ENCODE measurements at regions not wholly inside any gene's neighbourhood (a gene's known extent, or its start where the extent isn't known, plus 50 kb on each side); places are given as distances from the start of the nearest gene placed in this dataset.

GRCh38 chr7:153152801-153153422 is 393.4 kb downstream of the ACTR3B start:
- Histone ChIP-seq H3K27ac (ENCODE audit: low read depth in 1 of 2, low read length in 1 of 2) (no peak overlapping the region), H3K36me3 (ENCODE audit: control insufficient read depth in 4 of 4, insufficient read depth in 4 of 4, low read length in 4 of 4) (no peaks in the 10 kb centered on the region), H3K9me3 (ENCODE audit: control insufficient read depth in 4 of 4, insufficient read depth in 3 of 4, low read length in 3 of 4) (peaks cover 0 to 5% (median 1%) of the 10 kb centered on the region in 4 donors), H3K9ac (ENCODE audit: insufficient read depth in 1 of 2, low read length in 2 of 2) (no peak overlapping the region), H3K4me1 (ENCODE audit: control insufficient read depth in 5 of 5, insufficient read depth in 5 of 5, low read length in 5 of 5) (no peaks in the 10 kb centered on the region), H3K27me3 (ENCODE audit: control insufficient read depth in 3 of 3, insufficient read depth in 3 of 3, low read length in 2 of 3) (no peaks in the 10 kb centered on the region), H3K4me3 (no peak overlapping the region)
- DNase-seq (no peak), ATAC-seq (ENCODE audit: insufficient read depth, low FRiP score) (no peak)
- TF ChIP-seq CTCF (IDR thresholded peaks at IDR 0.05; ENCODE audit: control extremely low read depth, extremely low read depth), result no peak
- 64 to 75% methylated on average over 8 of the region's 8 CpGs for WGBS, 2 donors

- Histone ChIP-seq H3K36me3 (ENCODE audit: control insufficient read depth in 4 of 4, insufficient read depth in 4 of 4, low read length in 4 of 4) (no peaks in the 10 kb centered on the region), H3K4me1 (ENCODE audit: control insufficient read depth in 5 of 5, insufficient read depth in 5 of 5, low read length in 5 of 5) (no peaks in the 10 kb centered on the region), H3K27ac (ENCODE audit: low read depth in 1 of 2, low read length in 1 of 2) (no peak overlapping the region), H3K4me3 (no peak overlapping the region), H3K9me3 (ENCODE audit: control insufficient read depth in 4 of 4, insufficient read depth in 3 of 4, low read length in 3 of 4) (peaks cover 0 to 8% (median 4%) of the 10 kb centered on the region in 4 donors), H3K9ac (ENCODE audit: insufficient read depth in 1 of 2, low read length in 2 of 2) (no peak overlapping the region), H3K27me3 (ENCODE audit: control insufficient read depth in 3 of 3, insufficient read depth in 3 of 3, low read length in 2 of 3) (no peaks in the 10 kb centered on the region)
- TF ChIP-seq CTCF (IDR thresholded peaks at IDR 0.05; ENCODE audit: control extremely low read depth, extremely low read depth), result no peak
- 27 to 40% methylated on average over 3 of the region's 3 CpGs for WGBS, 2 donors
- ATAC-seq (ENCODE audit: insufficient read depth, low FRiP score) (no peak), DNase-seq (no peak)
Measured at GRCh38 chr7:153158149-153158548, 398.6 kb downstream of the ACTR3B start.

GRCh38 chr7:153170287-153170686 is 410.7 kb downstream of the ACTR3B start:
- H3K9ac ChIP-seq (ENCODE audit: insufficient read depth in 1 of 2, low read length in 2 of 2), result no peak overlapping the region
- H3K4me3 ChIP-seq, result no peak overlapping the region
- peaks cover 0 to 6% (median 2%) of the 10 kb centered on the region in 4 donors for H3K9me3 ChIP-seq (ENCODE audit: control insufficient read depth in 4 of 4, insufficient read depth in 3 of 4, low read length in 3 of 4)
- TF ChIP-seq CTCF (IDR thresholded peaks at IDR 0.05; ENCODE audit: control extremely low read depth, extremely low read depth), result no peak
- WGBS, 2 donors, result 84 to 91% methylated on average over 4 of the region's 4 CpGs
- H3K36me3 ChIP-seq (ENCODE audit: control insufficient read depth in 4 of 4, insufficient read depth in 4 of 4, low read length in 4 of 4), result no peaks in the 10 kb centered on the region
- no peak for DNase-seq
- H3K27ac ChIP-seq (ENCODE audit: low read depth in 1 of 2, low read length in 1 of 2), result no peak overlapping the region
- no peaks in the 10 kb centered on the region for H3K4me1 ChIP-seq (ENCODE audit: control insufficient read depth in 5 of 5, insufficient read depth in 5 of 5, low read length in 5 of 5)
- ATAC-seq (ENCODE audit: insufficient read depth, low FRiP score), result no peak
- no peaks in the 10 kb centered on the region for H3K27me3 ChIP-seq (ENCODE audit: control insufficient read depth in 3 of 3, insufficient read depth in 3 of 3, low read length in 2 of 3)

- H3K4me1 ChIP-seq (ENCODE audit: control insufficient read depth in 5 of 5, insufficient read depth in 5 of 5, low read length in 5 of 5), result peaks cover 0 to 1% (median 0%) of the 10 kb centered on the region in 5 donors
- ATAC-seq (ENCODE audit: insufficient read depth, low FRiP score) (no peak), DNase-seq (no peak)
Measured at GRCh38 chr7:153185936-153186335, 426.4 kb downstream of the ACTR3B start.

More at GRCh38 chr7:153185936-153186335, 426.4 kb downstream of the ACTR3B start:
- H3K27me3 ChIP-seq (ENCODE audit: control insufficient read depth in 3 of 3, insufficient read depth in 3 of 3, low read length in 2 of 3), result no peaks in the 10 kb centered on the region
- no peaks in the 10 kb centered on the region for H3K36me3 ChIP-seq (ENCODE audit: control insufficient read depth in 4 of 4, insufficient read depth in 4 of 4, low read length in 4 of 4)
- no peak overlapping the region for H3K9ac ChIP-seq (ENCODE audit: insufficient read depth in 1 of 2, low read length in 2 of 2)
- no peaks in the 10 kb centered on the region for H3K9me3 ChIP-seq (ENCODE audit: control insufficient read depth in 4 of 4, insufficient read depth in 3 of 4, low read length in 3 of 4)
- no peak overlapping the region for H3K4me3 ChIP-seq
- TF ChIP-seq CTCF (IDR thresholded peaks at IDR 0.05; ENCODE audit: control extremely low read depth, extremely low read depth), result no peak
- no peak overlapping the region for H3K27ac ChIP-seq (ENCODE audit: low read depth in 1 of 2, low read length in 1 of 2)

Measured in lung (tissue), 11 donors.